Ascending aorta (tissue), 2 donors: ENCODE measurements at regions not wholly inside any gene's neighbourhood (a gene's known extent, or its start where the extent isn't known, plus 50 kb on each side); places are given as distances from the start of the nearest gene placed in this dataset.

Experiments
- DNase-seq, 2 donors: peaks; one replicate each; pipeline ENCODE4 v3.0.0-alpha.2; 2019; ENCODE audit warnings: low spot score in 2 of 2
- H3K27ac ChIP-seq, 2 donors: fragments of 200-600 bp; sonication (generic); one replicate each; pipeline ENCODE4 v1.5.1; 2016 to 2017; ENCODE audit warnings: mild to moderate bottlenecking in 1 of 2
- H3K27me3 ChIP-seq: fragments of 200-600 bp; sonication (generic); one replicate; pipeline ENCODE4 v1.5.1; 2017
- H3K36me3 ChIP-seq, 2 donors: fragments of 200-600 bp; sonication (generic); one replicate each; pipeline ENCODE4 v1.5.1; 2016
- H3K4me1 ChIP-seq, 2 donors: fragments of 200-600 bp; sonication (generic); one replicate each; pipeline ENCODE4 v1.5.1; 2016 to 2017; ENCODE audit warnings: mild to moderate bottlenecking in 1 of 2
- H3K4me3 ChIP-seq, 2 donors: fragments of 200-600 bp; sonication (generic); one replicate each; pipeline ENCODE4 v1.5.1; 2016 to 2017; ENCODE audit warnings: mild to moderate bottlenecking in 1 of 2
- H3K9me3 ChIP-seq, 2 donors: fragments of 200-600 bp; sonication (generic); one replicate each; pipeline ENCODE4 v1.5.1; 2016
- CTCF ChIP-seq, 3 experiments: fragments of 200-600 bp in 2 of 3; fragments of 450-650 bp in 1 of 3; sonication (generic) in 2 of 3; IDR thresholded peaks; one replicate each; pipeline ENCODE4 v1.5.1; 2016 to 2019; ENCODE audit warnings: antibody characterized with exemption in 3 of 3, mild to moderate bottlenecking in 1 of 3, moderate library complexity in 1 of 3
- intact Hi-C: fragments of 100-400 bp; cut with DNase I; formaldehyde crosslinking; loops from one replicate; pipeline ENCODE4 v1.15.1; 2023

GRCh38 chr17:33370401-33370800, 77.3 kb upstream of the ASIC2 start:
- no peak overlapping the region for H3K4me3 ChIP-seq
- TF ChIP-seq CTCF (IDR thresholded peaks at IDR 0.05): no peak
- intact Hi-C loops: no loop called here
- no peaks in the 10 kb centered on the region for H3K36me3 ChIP-seq
- H3K27ac ChIP-seq: no peak overlapping the region
- H3K4me1 ChIP-seq: no peaks in the 10 kb centered on the region
- no peaks in the 10 kb centered on the region for H3K9me3 ChIP-seq
- DNase-seq: no peak
- no peaks in the 10 kb centered on the region for H3K27me3 ChIP-seq

GRCh38 chr17:33371377-33371776, 78.3 kb upstream of the ASIC2 start:
- Histone ChIP-seq H3K9me3 (no peaks in the 10 kb centered on the region), H3K27me3 (no peaks in the 10 kb centered on the region), H3K27ac (no peak overlapping the region), H3K4me3 (no peak overlapping the region), H3K36me3 (no peaks in the 10 kb centered on the region), H3K4me1 (no peaks in the 10 kb centered on the region)
- intact Hi-C loops: no loop called here
- TF ChIP-seq CTCF (IDR thresholded peaks at IDR 0.05): no peak
- no peak for DNase-seq

- no peak overlapping the region for H3K27ac ChIP-seq
- TF ChIP-seq CTCF (IDR thresholded peaks at IDR 0.05): no peak
- H3K4me1 ChIP-seq: no peaks in the 10 kb centered on the region
- intact Hi-C loops: no loop called here
- no peaks in the 10 kb centered on the region for H3K27me3 ChIP-seq
- H3K36me3 ChIP-seq: no peaks in the 10 kb centered on the region
- DNase-seq: no peak
- H3K9me3 ChIP-seq: no peaks in the 10 kb centered on the region
- H3K4me3 ChIP-seq: no peak overlapping the region
Observed at GRCh38 chr17:33373273-33373672, 80.2 kb upstream of the ASIC2 start.

DNA sequence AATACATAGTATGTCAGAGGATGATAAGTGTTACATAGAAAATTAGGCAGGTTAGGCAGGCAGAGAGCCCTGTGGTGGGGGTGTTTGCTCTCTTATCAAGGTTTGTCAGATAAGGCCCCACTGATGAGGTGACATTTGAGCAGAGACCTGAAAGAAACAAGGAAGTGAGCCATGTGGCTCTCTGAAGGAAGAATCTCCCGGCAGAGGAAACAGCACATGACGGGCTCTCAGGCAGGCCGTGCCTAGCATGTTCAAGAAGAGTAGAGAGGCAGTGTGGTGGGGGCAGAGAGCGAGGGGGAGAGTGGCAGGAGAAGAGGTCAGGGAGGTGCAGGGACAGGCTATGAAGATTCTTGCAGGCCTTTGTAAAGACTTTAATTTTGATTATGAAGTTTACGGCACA, 82.0 kb upstream of the ASIC2 start:
- Histone ChIP-seq H3K4me1 (no peaks in the 10 kb centered on the region), H3K27me3 (no peaks in the 10 kb centered on the region), H3K27ac (no peak overlapping the region), H3K36me3 (no peaks in the 10 kb centered on the region), H3K9me3 (no peaks in the 10 kb centered on the region), H3K4me3 (no peak overlapping the region)
- no peak for DNase-seq
- intact Hi-C loops: no loop called here
- TF ChIP-seq CTCF (IDR thresholded peaks at IDR 0.05): no peak

GRCh38 chr17:33375783-33376182, 82.7 kb upstream of the ASIC2 start:
- Histone ChIP-seq H3K27me3 (no peaks in the 10 kb centered on the region), H3K9me3 (no peaks in the 10 kb centered on the region), H3K36me3 (no peaks in the 10 kb centered on the region), H3K4me1 (no peaks in the 10 kb centered on the region), H3K27ac (no peak overlapping the region), H3K4me3 (no peak overlapping the region)
- DNase-seq: no peak
- intact Hi-C loops: no loop called here
- TF ChIP-seq CTCF (IDR thresholded peaks at IDR 0.05): no peak

DNA sequence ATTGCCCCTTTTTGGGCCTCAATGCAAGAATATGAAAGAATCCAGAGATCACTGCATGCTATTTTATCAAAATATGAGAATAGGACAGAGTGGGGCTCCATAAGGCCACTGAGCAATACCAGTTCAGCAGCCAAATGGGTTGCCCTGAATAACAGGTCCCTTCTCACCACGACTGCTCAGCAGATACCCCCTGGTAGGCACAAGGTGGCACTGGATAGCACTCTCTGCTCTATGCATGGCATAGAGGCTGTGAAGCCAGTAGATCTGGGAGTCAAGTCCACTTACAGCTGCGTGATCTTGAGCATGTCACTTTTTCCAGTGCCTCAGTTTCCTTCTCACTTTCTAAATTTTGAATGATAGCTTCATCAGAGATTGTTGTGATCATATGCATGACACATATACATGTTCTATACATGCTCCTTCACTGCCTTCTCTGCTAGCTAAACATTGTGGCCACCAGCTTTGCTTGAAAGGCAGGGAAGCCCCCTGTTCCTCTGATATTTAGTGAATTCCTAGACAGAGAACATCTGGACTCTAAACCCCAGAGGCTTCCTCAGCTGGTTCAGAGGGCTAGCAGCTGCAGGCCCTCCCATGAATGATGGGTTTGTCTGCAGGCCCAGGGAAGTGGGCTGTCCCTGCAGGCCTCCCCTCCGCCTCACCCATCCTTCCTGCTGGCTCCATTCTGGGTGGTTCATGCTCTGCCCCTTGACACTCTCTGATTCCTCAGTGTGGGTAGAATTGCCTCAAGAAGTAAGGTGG, 84.9 kb upstream of the ASIC2 start:
- no peaks in the 10 kb centered on the region for H3K4me1 ChIP-seq
- H3K4me3 ChIP-seq: no peak overlapping the region
- DNase-seq: no peak
- no peaks in the 10 kb centered on the region for H3K9me3 ChIP-seq
- H3K27ac ChIP-seq: no peak overlapping the region
- TF ChIP-seq CTCF (IDR thresholded peaks at IDR 0.05): no peak
- no peaks in the 10 kb centered on the region for H3K27me3 ChIP-seq
- H3K36me3 ChIP-seq: no peaks in the 10 kb centered on the region
- intact Hi-C loops: no loop called here
